Smooth muscle cell (in vitro differentiated cells): ENCODE measurements at regions not wholly inside any gene's neighbourhood (a gene's known extent, or its start where the extent isn't known, plus 50 kb on each side); places are given as distances from the start of the nearest gene placed in this dataset.

ENCODE experiments used
- DNase-seq: peaks from one replicate; lab custom pipeline; 2025; ENCODE audit not compliant: unreplicated experiment; lab: John Stamatoyannopoulos, UW
- H2AFZ ChIP-seq: fragments of 200-600 bp; sonication (generic); 2 replicates; pipeline ENCODE4 v1.6.0; 2016; ENCODE audit warnings: antibody characterized with exemption, low read depth, mild to moderate bottlenecking
- H3F3A ChIP-seq: fragments of 200-600 bp; sonication (generic); 2 replicates; pipeline ENCODE4 v1.6.0; 2017; ENCODE audit warnings: antibody characterized with exemption, low read depth
- H3K27ac ChIP-seq: fragments of 200-600 bp; sonication (generic); 2 replicates; pipeline ENCODE4 v1.5.1; 2016; ENCODE audit warnings: low read depth, mild to moderate bottlenecking
- H3K27me3 ChIP-seq: fragments of 200-600 bp; sonication (generic); 2 replicates; pipeline ENCODE4 v1.6.1; 2016; ENCODE audit warnings: low read depth, mild to moderate bottlenecking
- H3K36me3 ChIP-seq: fragments of 200-600 bp; sonication (generic); 2 replicates; pipeline ENCODE4 v1.5.1; 2016; ENCODE audit warnings: low read depth
- H3K4me1 ChIP-seq: fragments of 200-600 bp; sonication (generic); 2 replicates; pipeline ENCODE4 v1.5.1; 2016; ENCODE audit warnings: low read depth
- H3K4me2 ChIP-seq: fragments of 200-600 bp; sonication (generic); 2 replicates; pipeline ENCODE4 v1.6.0; 2016; ENCODE audit warnings: mild to moderate bottlenecking
- H3K4me3 ChIP-seq: fragments of 200-600 bp; sonication (generic); 2 replicates; pipeline ENCODE4 v1.5.1; 2016; ENCODE audit warnings: mild to moderate bottlenecking
- H3K79me2 ChIP-seq: fragments of 200-600 bp; sonication (generic); 2 replicates; pipeline ENCODE4 v1.6.0; 2016; ENCODE audit warnings: low read depth, mild to moderate bottlenecking
- H3K9ac ChIP-seq: fragments of 200-600 bp; sonication (generic); 2 replicates; pipeline ENCODE4 v1.6.0; 2016; ENCODE audit warnings: low read depth
- H3K9me3 ChIP-seq: fragments of 200-600 bp; sonication (generic); replicated peaks from 2 replicates; pipeline ENCODE4 v1.5.1; 2016; ENCODE audit warnings: low read depth
- H4K20me1 ChIP-seq: fragments of 200-600 bp; sonication (generic); 2 replicates; pipeline ENCODE4 v1.6.0; 2016; ENCODE audit warnings: low read depth
- WGBS: methylation state at CpG from one replicate; pipeline ENCODE4 v1.1.7; 2016; ENCODE audit warnings: low lambda C conversion rate; 5-methylcytosine and 5-hydroxymethylcytosine counted together
- TF ChIP-seq, protein P1 (sequence below): fragments of 200-600 bp; sonication (generic); IDR thresholded peaks from 2 replicates; pipeline ENCODE4 v1.5.1; 2017; ENCODE audit warnings: borderline replicate concordance, mild to moderate bottlenecking, antibody characterized with exemption; ENCODE audit not compliant: insufficient read depth, poor library complexity, severe bottlenecking

DNA sequence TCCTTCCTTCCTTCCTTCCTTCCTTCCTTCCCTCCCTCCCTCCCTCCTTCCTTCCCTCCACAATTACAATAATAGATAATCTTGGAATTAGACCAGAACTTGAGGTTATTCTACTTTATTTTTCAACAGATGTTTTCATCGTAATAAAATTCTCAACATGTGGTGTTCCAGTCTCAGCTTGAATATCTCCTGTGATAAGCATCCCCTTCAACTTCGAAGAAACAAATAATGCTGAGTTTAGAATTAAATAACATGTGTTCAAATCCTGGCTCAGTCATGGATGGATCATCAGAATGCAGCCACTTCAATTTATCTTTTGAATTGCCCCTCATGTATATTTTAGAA, 91.4 kb upstream of the PAPPA start:
- no peak overlapping the region for H2AFZ ChIP-seq
- no peaks in the 10 kb centered on the region for H4K20me1 ChIP-seq
- DNase-seq: no peak
- no peak overlapping the region for H3K9ac ChIP-seq
- peaks cover 3% of the 10 kb centered on the region for H3F3A ChIP-seq
- no peaks in the 10 kb centered on the region for H3K27me3 ChIP-seq
- H3K79me2 ChIP-seq: no peaks in the 10 kb centered on the region
- no peaks in the 10 kb centered on the region for H3K4me1 ChIP-seq
- H3K36me3 ChIP-seq: no peaks in the 10 kb centered on the region
- no peak overlapping the region for H3K27ac ChIP-seq
- H3K9me3 ChIP-seq: no peaks in the 10 kb centered on the region
- WGBS: 90% methylated on average over 2 of the region's 2 CpGs
- no peak overlapping the region for H3K4me3 ChIP-seq
- TF ChIP-seq, protein P1, sequence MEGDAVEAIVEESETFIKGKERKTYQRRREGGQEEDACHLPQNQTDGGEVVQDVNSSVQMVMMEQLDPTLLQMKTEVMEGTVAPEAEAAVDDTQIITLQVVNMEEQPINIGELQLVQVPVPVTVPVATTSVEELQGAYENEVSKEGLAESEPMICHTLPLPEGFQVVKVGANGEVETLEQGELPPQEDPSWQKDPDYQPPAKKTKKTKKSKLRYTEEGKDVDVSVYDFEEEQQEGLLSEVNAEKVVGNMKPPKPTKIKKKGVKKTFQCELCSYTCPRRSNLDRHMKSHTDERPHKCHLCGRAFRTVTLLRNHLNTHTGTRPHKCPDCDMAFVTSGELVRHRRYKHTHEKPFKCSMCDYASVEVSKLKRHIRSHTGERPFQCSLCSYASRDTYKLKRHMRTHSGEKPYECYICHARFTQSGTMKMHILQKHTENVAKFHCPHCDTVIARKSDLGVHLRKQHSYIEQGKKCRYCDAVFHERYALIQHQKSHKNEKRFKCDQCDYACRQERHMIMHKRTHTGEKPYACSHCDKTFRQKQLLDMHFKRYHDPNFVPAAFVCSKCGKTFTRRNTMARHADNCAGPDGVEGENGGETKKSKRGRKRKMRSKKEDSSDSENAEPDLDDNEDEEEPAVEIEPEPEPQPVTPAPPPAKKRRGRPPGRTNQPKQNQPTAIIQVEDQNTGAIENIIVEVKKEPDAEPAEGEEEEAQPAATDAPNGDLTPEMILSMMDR: no peak
- H3K4me2 ChIP-seq: no peak overlapping the region

DNA sequence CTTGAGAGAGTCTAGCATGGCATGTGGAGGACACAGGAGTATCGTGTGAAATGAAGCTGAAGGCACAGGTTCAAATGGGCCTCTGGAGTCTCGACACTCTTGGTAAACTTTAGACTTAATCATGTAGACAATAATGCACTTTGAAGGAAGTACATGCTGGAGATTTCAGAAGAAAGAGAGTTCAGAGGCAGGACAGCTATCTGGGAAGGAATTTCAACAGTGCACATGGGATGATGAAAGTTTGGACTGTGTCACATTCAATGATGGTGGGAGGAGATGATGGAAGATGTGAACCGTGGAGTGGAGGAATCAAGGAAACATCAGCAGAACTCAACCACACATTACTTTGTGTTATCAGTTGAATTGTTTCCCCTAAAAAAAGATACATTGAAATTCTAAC, 88.6 kb upstream of the PAPPA start:
- 92% methylated on average over 3 of the region's 3 CpGs for WGBS
- TF ChIP-seq, protein P1: no peak
- DNase-seq: no peak

DNA sequence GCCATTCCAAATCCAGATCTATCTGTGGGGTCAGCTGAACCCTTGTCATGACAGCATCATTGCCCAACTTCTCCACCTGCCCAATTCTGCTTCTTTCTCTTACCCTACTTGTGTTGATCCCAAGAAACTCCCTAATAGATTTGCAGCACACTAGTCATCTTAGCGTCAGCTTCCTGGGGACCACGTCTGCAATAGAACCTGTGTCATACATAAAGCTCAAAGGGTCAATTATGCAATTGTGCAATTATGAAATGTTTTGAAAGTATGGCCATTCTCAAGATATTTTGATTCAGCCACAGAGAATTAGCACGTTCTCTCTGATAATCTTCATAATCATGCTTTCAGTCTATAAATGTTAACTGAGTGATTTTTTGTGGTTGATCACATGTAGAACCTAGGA, 87.4 kb upstream of the PAPPA start:
- no peak for DNase-seq
- no peaks in the 10 kb centered on the region for H3F3A ChIP-seq
- H3K36me3 ChIP-seq: no peaks in the 10 kb centered on the region
- H2AFZ ChIP-seq: no peak overlapping the region
- no peak overlapping the region for H3K27ac ChIP-seq
- TF ChIP-seq, protein P1: no peak
- no peaks in the 10 kb centered on the region for H3K79me2 ChIP-seq
- H3K4me2 ChIP-seq: no peak overlapping the region
- 86% methylated on average over 3 of the region's 3 CpGs for WGBS
- H3K9me3 ChIP-seq: no peaks in the 10 kb centered on the region
- H3K9ac ChIP-seq: no peak overlapping the region
- H3K4me3 ChIP-seq: no peak overlapping the region
- no peaks in the 10 kb centered on the region for H4K20me1 ChIP-seq
- H3K27me3 ChIP-seq: no peaks in the 10 kb centered on the region
- no peaks in the 10 kb centered on the region for H3K4me1 ChIP-seq

More for the DNA sequence above, 88.6 kb upstream of the PAPPA start:
- H3K9ac ChIP-seq: no peak overlapping the region
- no peaks in the 10 kb centered on the region for H3K27me3 ChIP-seq
- H3K4me1 ChIP-seq: no peaks in the 10 kb centered on the region
- no peaks in the 10 kb centered on the region for H3K9me3 ChIP-seq
- H3K4me2 ChIP-seq: no peak overlapping the region
- H2AFZ ChIP-seq: no peak overlapping the region
- no peaks in the 10 kb centered on the region for H3K36me3 ChIP-seq
- no peaks in the 10 kb centered on the region for H4K20me1 ChIP-seq
- H3F3A ChIP-seq: no peaks in the 10 kb centered on the region
- H3K79me2 ChIP-seq: no peaks in the 10 kb centered on the region
- no peak overlapping the region for H3K4me3 ChIP-seq
- no peak overlapping the region for H3K27ac ChIP-seq

DNA sequence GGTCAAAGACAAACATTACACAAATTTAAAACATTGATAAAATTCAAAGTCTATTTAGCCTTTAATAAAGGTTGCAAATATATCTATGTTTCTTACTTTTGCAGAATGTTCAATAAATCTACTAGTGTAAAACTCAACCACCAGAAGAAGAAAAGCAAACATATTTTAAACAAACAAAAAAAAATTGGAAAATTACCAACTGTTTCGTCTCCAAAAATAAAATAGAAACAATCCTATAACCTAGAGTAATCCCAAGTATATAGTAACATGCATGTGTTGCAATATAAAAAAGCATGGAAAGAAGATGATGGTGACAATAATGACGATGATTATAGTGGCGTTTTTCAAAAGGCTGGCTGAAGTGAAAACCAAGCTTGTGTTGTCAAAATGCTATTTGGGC, 86.0 kb upstream of the PAPPA start:
- H3K9ac ChIP-seq: no peak overlapping the region
- H3F3A ChIP-seq: no peaks in the 10 kb centered on the region
- no peaks in the 10 kb centered on the region for H4K20me1 ChIP-seq
- no peak overlapping the region for H3K27ac ChIP-seq
- no peak overlapping the region for H3K4me3 ChIP-seq
- no peaks in the 10 kb centered on the region for H3K27me3 ChIP-seq
- no peaks in the 10 kb centered on the region for H3K9me3 ChIP-seq
- DNase-seq: no peak
- H2AFZ ChIP-seq: no peak overlapping the region
- no peaks in the 10 kb centered on the region for H3K4me1 ChIP-seq
- H3K36me3 ChIP-seq: no peaks in the 10 kb centered on the region
- TF ChIP-seq, protein P1: no peak
- no peak overlapping the region for H3K4me2 ChIP-seq
- WGBS: 94% methylated on average over 3 of the region's 3 CpGs
- H3K79me2 ChIP-seq: no peaks in the 10 kb centered on the region
